GM19468 (cell line): ENCODE measurements at regions not wholly inside any gene's neighbourhood (a gene's known extent, or its start where the extent isn't known, plus 50 kb on each side); places are given as distances from the start of the nearest gene placed in this dataset.
"Not testable (repeated sequence)": the region's sequence is repeated elsewhere in the genome, so short reads cannot be mapped to it uniquely, and the experiment has no call there.

Source experiments
- ATAC-seq: cut with Tn5 transposase; IDR thresholded peaks from one replicate; pipeline ENCODE4 v1.9.1; 2021; ENCODE audit warnings: mild to moderate bottlenecking, moderate library complexity, moderate number of reproducible peaks; ENCODE audit not compliant: unreplicated experiment; ENCODE audit errors: extremely low read depth

DNA sequence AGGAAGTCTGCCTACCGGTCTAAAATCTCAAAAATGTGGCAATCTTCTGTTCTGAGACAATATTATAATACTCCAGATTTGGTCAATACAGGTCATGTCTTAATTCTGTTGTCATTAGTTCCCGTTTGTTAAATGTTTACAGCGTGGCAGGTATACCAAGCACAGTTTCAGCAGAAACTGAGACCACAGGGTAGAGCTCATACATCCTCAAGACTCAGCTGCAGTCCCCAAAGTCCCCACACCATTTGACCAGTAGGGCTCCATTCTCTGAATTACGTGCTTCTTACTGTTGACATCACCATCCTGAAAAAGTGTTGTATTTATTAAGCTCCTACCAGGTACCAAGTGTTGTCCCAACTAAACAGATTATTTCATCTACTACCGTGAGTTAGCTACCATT, 157.1 kb downstream of the MC4R start:
- ATAC-seq = peak; percentile 63

GRCh38 chr18:60209042-60209441, 163.5 kb downstream of the MC4R start:
- ATAC-seq = no peak

DNA sequence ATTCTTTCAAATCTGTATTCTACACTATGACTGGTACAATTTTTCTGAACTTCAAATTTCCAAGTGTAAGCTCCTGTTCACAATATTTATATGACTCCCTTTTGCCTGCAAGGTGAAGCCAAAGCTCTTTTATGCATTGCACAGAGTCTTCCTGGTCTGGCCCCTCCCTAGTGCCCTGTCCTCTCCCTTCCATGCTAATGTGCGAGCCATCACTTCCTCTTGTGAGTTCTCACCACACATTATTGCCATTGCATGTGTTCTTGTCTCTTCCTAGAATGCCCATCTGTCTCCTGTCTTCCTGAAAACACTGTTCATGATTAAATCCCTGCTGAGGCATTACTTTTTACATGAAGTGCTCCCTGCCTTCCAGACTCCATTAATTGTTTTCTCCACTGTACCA, 169.9 kb downstream of the MC4R start:
- no peak for ATAC-seq

GRCh38 chr18:60200558-60200957, 172.0 kb downstream of the MC4R start:
- no peak for ATAC-seq

DNA sequence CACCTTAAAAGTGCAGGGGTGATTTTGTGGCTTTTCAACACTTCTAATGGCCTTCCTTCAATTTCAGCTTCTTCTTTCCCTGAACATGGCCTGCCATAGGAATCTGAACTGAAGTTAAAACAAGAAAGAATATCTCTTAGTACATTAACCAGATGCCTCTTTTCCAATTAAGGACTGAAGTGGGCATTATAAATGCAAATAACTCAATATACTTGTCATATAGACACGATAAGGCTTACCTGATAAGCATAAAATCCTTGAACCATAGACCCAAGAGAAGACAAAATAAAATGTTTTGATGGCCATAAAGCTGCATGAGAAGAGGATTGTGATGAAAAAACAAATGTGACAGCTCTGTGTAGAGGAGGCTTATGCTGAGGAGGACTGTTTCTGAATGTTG, 173.1 kb downstream of the MC4R start:
- no peak for ATAC-seq

DNA sequence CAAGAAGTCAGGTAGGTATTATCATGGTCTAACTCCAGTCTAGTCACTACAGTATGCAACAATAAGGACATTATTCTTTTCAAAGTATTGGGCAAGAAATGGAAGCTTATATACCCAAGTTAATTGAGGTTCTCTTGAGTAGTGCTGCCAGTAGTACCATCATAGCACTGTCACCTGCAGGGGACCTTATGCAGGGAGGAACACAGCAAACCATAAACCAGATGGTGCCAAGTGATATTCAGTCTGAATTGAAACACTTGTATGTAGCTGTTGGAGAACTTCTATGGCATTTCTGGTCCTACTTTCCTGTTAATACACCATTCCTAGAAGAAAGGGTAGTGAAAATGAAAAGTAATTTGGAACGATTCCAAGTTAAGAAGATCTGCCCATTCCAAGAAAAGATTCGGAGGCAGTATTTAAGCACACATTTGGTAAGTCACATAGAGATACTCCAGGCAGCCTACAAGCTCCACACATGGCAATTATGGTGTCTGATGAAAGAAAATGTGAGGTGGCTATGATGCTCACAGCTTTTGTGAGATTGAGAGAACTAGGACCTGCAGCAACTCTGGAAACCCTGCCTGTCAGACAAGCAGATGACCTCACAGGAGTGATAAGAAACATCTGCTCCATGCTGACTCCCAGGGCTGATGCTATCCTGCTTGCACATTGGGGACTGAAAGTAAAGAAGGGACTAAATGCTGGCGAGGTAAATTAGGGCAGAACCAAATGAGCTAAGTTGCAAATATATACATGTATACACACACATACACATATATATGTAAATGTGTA, 174.7 kb downstream of the MC4R start:
- no peak for ATAC-seq

DNA sequence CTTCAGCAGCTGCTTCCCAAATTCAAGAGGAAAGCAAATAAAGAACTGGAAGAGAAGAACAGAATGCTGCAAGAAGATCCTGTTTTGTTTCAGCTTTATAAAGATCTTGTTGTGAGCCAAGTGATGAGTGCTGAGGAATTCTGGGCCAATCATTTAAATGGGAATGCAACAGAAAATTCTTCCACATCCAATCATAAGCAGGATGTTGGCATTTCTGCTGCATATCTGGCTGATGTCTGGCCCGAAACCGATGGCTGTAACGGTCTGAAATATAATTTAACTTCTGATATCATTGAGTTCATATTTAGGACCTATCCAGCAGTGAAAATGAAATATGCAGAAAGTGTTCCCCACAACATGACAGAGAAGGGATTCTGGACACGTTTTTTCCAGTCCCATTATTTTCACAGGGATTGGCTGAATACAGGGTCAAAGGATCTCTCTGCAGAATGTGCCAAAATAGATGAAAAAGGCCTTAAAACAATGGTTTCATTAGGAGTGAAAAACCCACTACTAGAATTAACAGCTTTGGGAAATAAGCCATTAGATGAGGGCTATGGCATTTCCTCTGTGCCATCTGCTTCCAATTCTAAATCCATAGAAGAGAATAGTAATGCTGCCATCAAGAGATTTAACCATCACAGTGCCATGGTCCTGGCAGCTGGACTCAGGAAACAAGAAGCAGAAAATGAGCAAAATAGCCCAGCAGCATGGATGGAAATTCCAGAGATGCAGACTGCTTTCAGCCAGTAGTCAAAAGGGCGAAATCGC, 175.6 kb downstream of the MC4R start:
- ATAC-seq = no peak

DNA sequence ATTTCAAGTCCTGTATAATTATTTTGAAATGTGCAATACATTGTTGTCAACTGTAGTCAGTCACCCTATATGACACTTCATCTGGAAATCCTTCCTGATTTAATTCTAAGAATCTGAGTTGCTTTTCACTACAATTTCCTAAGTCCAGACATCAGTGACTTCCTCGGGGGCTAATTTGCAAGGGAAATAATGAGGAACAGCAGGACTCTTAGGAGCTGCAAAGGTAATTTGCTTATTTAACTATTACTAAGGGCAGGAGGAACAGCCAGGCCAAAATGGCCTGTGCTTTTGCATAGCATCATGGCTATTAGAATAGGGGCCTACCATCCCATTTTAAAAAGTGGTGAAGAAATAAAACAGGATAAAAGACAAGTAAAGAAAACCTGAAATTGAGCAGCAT, 178.8 kb downstream of the MC4R start:
- no peak for ATAC-seq

DNA sequence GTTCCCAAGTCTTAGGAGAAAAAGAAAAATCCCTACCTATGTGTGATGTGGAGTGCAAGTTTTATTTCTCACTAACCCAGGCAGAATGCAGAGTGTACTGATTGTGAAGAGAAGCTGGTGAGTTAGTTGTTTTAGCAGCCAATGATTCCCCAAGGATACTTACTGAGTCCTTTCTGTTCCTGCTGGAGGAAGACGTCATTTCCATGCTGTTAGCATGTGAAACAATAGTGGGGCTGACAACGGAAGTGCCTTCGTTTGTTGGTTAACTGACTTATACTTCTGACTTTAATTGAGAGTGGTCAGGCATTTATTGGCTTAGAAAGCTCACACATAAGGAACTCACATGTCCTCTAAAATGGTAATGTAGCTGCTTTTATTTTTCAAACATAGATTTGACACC, 180.6 kb downstream of the MC4R start:
- ATAC-seq = no peak

GRCh38 chr18:60189856-60190255, 182.7 kb downstream of the MC4R start:
- no peak for ATAC-seq

DNA sequence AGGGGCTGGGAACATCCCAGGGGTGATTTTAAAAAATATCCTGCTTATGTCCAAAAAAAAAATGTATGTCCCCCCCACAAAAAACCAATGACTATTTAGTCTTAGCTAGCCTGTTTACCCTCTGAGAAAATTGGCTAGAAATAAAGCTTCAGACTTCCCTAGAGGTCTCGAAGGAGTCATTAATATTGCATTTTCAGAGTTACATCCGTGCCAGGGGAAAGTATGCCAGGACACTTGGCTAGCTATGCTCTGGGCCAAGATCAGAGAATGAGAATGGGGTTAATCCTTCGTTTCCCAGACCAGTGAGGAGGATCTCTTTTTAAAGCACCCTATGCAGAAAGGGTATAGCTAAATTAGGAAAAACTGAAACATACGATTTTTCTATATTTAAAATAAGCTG, 183.6 kb downstream of the MC4R start:
- ATAC-seq = no peak

DNA sequence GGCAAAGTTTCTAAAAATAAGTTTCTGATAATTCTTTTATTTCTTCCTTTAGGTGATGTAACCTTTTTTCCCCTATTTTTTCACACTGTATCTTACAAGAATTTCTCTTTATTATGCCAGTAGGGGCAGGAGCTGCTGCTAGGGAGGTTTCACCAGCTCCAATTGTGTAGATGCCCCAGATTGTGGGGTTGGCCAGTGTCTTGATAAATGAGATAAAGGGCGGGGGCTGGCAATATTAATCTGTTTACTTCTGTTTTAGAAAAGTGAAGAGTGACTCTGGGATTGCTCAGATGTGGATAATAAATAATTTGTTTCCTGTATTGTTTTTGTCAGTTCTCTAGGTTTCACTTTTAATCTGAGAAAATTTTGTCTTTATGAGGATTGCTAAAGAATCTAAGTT, 190.4 kb downstream of the MC4R start:
- no peak for ATAC-seq

- no peak for ATAC-seq
Observed at GRCh38 chr18:60180671-60181070, 191.9 kb downstream of the MC4R start.

- not testable (repeated sequence) for ATAC-seq
Observed at GRCh38 chr18:60178224-60178623, 194.4 kb downstream of the MC4R start.

GRCh38 chr18:60176259-60176658, 196.3 kb downstream of the MC4R start:
- ATAC-seq = no peak

GRCh38 chr18:60174832-60175231, 197.7 kb downstream of the MC4R start:
- ATAC-seq = no peak

DNA sequence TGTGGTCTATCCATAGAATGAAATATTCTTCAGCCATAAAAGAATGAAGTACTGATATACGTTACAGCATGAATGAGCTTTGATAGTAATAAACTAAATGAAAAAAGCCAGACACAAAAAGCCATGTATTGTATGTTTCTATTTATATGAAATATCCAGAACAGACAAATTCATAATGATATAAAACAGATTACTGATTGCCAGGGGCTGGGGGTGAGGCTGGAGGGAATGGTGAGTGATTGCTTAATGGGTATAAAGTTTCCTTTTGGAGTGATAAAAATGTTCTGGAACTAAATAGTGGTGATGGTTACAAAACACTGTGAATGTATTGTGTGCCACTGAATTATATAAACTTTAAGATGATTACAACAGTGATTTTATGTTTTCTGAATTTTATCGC, 200.5 kb downstream of the MC4R start:
- no peak for ATAC-seq

DNA sequence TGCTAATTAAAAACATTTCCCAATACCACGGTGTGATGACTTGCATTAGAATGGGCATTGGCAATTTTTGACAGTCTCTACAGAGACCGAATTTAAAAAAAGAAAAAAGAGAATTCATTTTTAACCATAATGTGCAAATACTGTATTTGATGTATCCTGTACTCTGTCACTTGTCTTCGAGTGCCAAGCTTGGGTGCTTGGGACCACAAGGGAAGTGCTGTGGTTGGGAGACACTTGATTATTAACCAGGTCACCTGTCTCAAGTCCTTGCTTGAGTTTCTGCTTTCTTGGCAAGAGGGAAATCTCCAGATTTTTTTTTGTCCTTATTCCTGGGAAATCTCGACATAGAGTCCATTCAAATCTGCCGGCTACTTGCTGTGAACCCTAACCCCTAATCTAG, 209.0 kb downstream of the MC4R start:
- ATAC-seq = no peak

DNA sequence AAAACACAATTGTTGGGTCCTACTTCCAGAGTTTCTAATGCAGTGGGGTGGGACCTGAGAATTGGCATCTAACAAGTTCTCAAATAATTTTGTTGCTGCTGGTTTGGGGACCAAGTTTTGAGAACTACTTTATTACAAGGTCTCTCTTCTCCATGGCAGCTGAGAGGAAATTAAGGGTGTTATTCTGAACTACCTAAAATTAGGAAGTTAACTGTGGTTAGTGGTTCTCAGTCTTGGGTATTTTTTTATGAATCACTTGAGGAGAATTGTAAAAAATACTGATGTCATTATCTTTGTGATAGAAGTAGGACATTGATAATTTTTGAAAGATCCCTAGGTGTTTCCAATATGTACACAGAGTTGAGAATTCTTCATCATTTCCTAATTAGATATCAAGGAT, 210.2 kb downstream of the MC4R start:
- peak; percentile 29 for ATAC-seq

DNA sequence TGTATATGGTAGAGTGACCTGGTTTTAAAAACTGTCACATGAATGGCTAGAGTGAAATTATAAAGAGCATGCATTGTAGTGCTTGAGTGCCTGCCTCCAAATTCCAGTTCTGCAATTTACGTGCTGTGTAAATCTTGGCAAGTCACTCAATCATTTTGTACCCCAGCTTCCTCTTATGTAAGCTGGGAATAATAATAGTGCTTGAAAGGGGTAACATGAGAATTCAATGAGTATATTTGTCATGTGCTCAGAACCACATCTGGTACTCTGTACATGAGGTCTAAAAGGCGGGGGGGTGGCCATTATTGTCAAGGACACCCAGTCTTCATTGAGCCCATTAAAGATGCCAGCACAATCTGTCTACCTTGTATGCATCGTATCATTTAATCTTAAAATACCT, 214.8 kb downstream of the MC4R start:
- no peak for ATAC-seq

- no peak for ATAC-seq
Observed at GRCh38 chr18:60153376-60153775, 219.2 kb downstream of the MC4R start.

- ATAC-seq = no peak
Observed at GRCh38 chr18:60149316-60149715, 223.3 kb downstream of the MC4R start.
